Neural cell (in vitro differentiated cells): ENCODE measurements at regions not wholly inside any gene's neighbourhood (a gene's known extent, or its start where the extent isn't known, plus 50 kb on each side); places are given as distances from the start of the nearest gene placed in this dataset.

Source experiments
- H2AFZ ChIP-seq: fragments of 200-600, 300-800 bp; sonication (generic), shearing (Covaris generic); 2 replicates; pipeline ENCODE4 v1.6.0; 2014; ENCODE audit warnings: low read depth, mild to moderate bottlenecking, antibody characterized with exemption, low read length, moderate library complexity
- H3F3A ChIP-seq: fragments of 200-600 bp; shearing (Covaris generic); 2 replicates; pipeline ENCODE4 v1.6.1; 2016; ENCODE audit warnings: mild to moderate bottlenecking, moderate library complexity, mixed read lengths, antibody characterized with exemption, low read length; ENCODE audit not compliant: insufficient read depth, poor library complexity, severe bottlenecking
- H3K27ac ChIP-seq: fragments of 200-600, 300-800 bp; sonication (generic), shearing (Covaris generic); 2 replicates; pipeline ENCODE4 v1.5.1; 2014; ENCODE audit warnings: mild to moderate bottlenecking, low read length, moderate library complexity
- H3K27me3 ChIP-seq: fragments of 300-800, 200-600 bp; sonication (generic), shearing (Covaris generic); 2 replicates; pipeline ENCODE4 v1.6.0; 2014; ENCODE audit warnings: mild to moderate bottlenecking, low read depth, low read length, moderate library complexity; ENCODE audit not compliant: insufficient read depth
- H3K36me3 ChIP-seq: fragments of 300-800, 200-600 bp; sonication (generic), shearing (Covaris generic); 2 replicates; pipeline ENCODE4 v1.5.1; 2014; ENCODE audit warnings: mild to moderate bottlenecking, antibody characterized with exemption, low read length, moderate library complexity; ENCODE audit not compliant: insufficient read depth
- H3K4me2 ChIP-seq: fragments of 300-800, 200-600 bp; sonication (generic), shearing (Covaris generic); 2 replicates; pipeline ENCODE4 v1.6.0; 2014; ENCODE audit warnings: mild to moderate bottlenecking, low read length
- H3K4me3 ChIP-seq: fragments of 300-800, 200-600 bp; sonication (generic), shearing (Covaris generic); 2 replicates; pipeline ENCODE4 v1.5.1; 2014; ENCODE audit warnings: mild to moderate bottlenecking, low read length, moderate library complexity
- H3K79me2 ChIP-seq: fragments of 200-600 bp; shearing (Covaris generic); replicated peaks from 2 replicates; pipeline ENCODE4 v1.6.0; 2014; ENCODE audit warnings: mild to moderate bottlenecking, low read length, moderate library complexity; ENCODE audit not compliant: insufficient read depth
- H3K9ac ChIP-seq: fragments of 300-800, 200-600 bp; sonication (generic), shearing (Covaris generic); 2 replicates; pipeline ENCODE4 v1.6.1; 2016; ENCODE audit warnings: mild to moderate bottlenecking, low read length, mixed read lengths
- H3K9me2 ChIP-seq: fragments of 200-600 bp; shearing (Covaris generic); 2 replicates; pipeline ENCODE4 v1.6.1; 2016; ENCODE audit warnings: mild to moderate bottlenecking, low read length, mixed read lengths; ENCODE audit not compliant: insufficient read depth
- H3K9me3 ChIP-seq: fragments of 200-600, 300-800 bp; sonication (generic), shearing (Covaris generic); 2 replicates; pipeline ENCODE4 v1.6.1; 2016; ENCODE audit warnings: mild to moderate bottlenecking, mixed run types, low read length, moderate library complexity, mixed read lengths
- H4K20me1 ChIP-seq: fragments of 200-600 bp; shearing (Covaris generic); 2 replicates; pipeline ENCODE4 v1.6.1; 2016; ENCODE audit warnings: mild to moderate bottlenecking, mixed run types; ENCODE audit not compliant: insufficient read depth
- CTCF ChIP-seq: fragments of 450-650 bp; IDR thresholded peaks from 2 replicates; pipeline ENCODE4 v1.5.1; 2014; ENCODE audit warnings: antibody characterized with exemption, mild to moderate bottlenecking, moderate library complexity; ENCODE audit not compliant: poor library complexity, severe bottlenecking
- EP300 ChIP-seq: fragments of 450-650 bp; conservative IDR thresholded peaks from 2 replicates; pipeline ENCODE4 v1.6.1; 2014; ENCODE audit warnings: antibody characterized with exemption, mild to moderate bottlenecking, moderate library complexity; ENCODE audit not compliant: poor library complexity, severe bottlenecking
- EZH2 ChIP-seq: fragments of 200-600, 300-800 bp; shearing (Covaris generic), sonication (generic); IDR thresholded peaks from 2 replicates; pipeline ENCODE4 v1.6.1; 2014; ENCODE audit warnings: antibody characterized with exemption, low read length, borderline replicate concordance, mild to moderate bottlenecking; ENCODE audit not compliant: insufficient read depth, poor library complexity, severe bottlenecking
- MXI1 ChIP-seq: fragments of 450-650 bp; conservative IDR thresholded peaks from 2 replicates; pipeline ENCODE4 v1.6.1; 2014; ENCODE audit warnings: antibody characterized with exemption, mild to moderate bottlenecking; ENCODE audit not compliant: poor library complexity, severe bottlenecking
- POLR2AphosphoS5 ChIP-seq: IDR thresholded peaks from 2 replicates; pipeline ENCODE4 v1.6.1; 2012
- RAD21 ChIP-seq: fragments of 450-650 bp; conservative IDR thresholded peaks from 2 replicates; pipeline ENCODE4 v1.6.1; 2014; ENCODE audit warnings: antibody characterized with exemption, mild to moderate bottlenecking, moderate library complexity
- REST ChIP-seq: IDR thresholded peaks from 2 replicates; pipeline ENCODE4 v1.6.1; 2012; ENCODE audit warnings: borderline replicate concordance
- SMC3 ChIP-seq: fragments of 450-650 bp; conservative IDR thresholded peaks from 2 replicates; pipeline ENCODE4 v1.6.1; 2014; ENCODE audit warnings: antibody characterized with exemption, mild to moderate bottlenecking, moderate library complexity; ENCODE audit not compliant: poor library complexity
- TAF1 ChIP-seq: IDR thresholded peaks from 2 replicates; pipeline ENCODE4 v1.6.1; 2012; ENCODE audit warnings: low read depth

- no peak overlapping the region for H3K4me2 ChIP-seq
- H3K36me3 ChIP-seq = no peaks in the 10 kb centered on the region
- no peak overlapping the region for H3K9ac ChIP-seq
- no peak overlapping the region for H2AFZ ChIP-seq
- no peaks in the 10 kb centered on the region for H3K9me2 ChIP-seq
- no peaks in the 10 kb centered on the region for H3K9me3 ChIP-seq
- no peak overlapping the region for H3K4me3 ChIP-seq
- no peaks in the 10 kb centered on the region for H4K20me1 ChIP-seq
- peaks cover 25% of the 10 kb centered on the region for H3K27me3 ChIP-seq
- H3K79me2 ChIP-seq = no peaks in the 10 kb centered on the region
- H3F3A ChIP-seq = no peaks in the 10 kb centered on the region
- H3K27ac ChIP-seq = no peak overlapping the region
- TF ChIP-seq CTCF (no peak), REST (no peak), MXI1 (no peak), SMC3 (no peak), EZH2 (no peak), RAD21 (no peak), TAF1 (no peak), POLR2AphosphoS5 (no peak), EP300 (no peak)
Measured at GRCh38 chr18:61606759-61607158, 273.5 kb downstream of the CDH20 start.

- no peaks in the 10 kb centered on the region for H4K20me1 ChIP-seq
- H3F3A ChIP-seq = no peaks in the 10 kb centered on the region
- no peaks in the 10 kb centered on the region for H3K79me2 ChIP-seq
- no peaks in the 10 kb centered on the region for H3K9me2 ChIP-seq
- H2AFZ ChIP-seq = no peak overlapping the region
- peak overlapping the region; percentile 28 for H3K4me3 ChIP-seq
- H3K9me3 ChIP-seq = no peaks in the 10 kb centered on the region
- H3K9ac ChIP-seq = no peak overlapping the region
- no peak overlapping the region for H3K4me2 ChIP-seq
- H3K36me3 ChIP-seq = no peaks in the 10 kb centered on the region
- no peak overlapping the region for H3K27ac ChIP-seq
- peaks cover 25% of the 10 kb centered on the region for H3K27me3 ChIP-seq
- TF ChIP-seq EZH2 (no peak), SMC3 (no peak), EP300 (no peak), POLR2AphosphoS5 (no peak), RAD21 (no peak), TAF1 (no peak), REST (no peak), CTCF (no peak), MXI1 (no peak)
Measured at GRCh38 chr18:61606068-61606660, 272.9 kb downstream of the CDH20 start.
